A549 (cell line): ENCODE measurements at regions not wholly inside any gene's neighbourhood (a gene's known extent, or its start where the extent isn't known, plus 50 kb on each side); places are given as distances from the start of the nearest gene placed in this dataset.

ENCODE experiments used
- ATAC-seq, 2 experiments: fragments of 200-7000 bp in 1 of 2; fragments of >200 bp in 1 of 2; cut with Nextera tagmentation in 1 of 2; cut with Tn5 transposase in 1 of 2; 3 replicates each; pipeline versions ENCODE4 v1.8.0 to v1.9.1; 2018 to 2020; ENCODE audit warnings: mild to moderate bottlenecking in 1 of 2, moderate library complexity in 1 of 2
- CTCF ChIA-PET: fragments of 300-600 bp; sonication (Branson Sonifier 250); formaldehyde crosslinking; extraction: SDS; loops from one replicate; lab custom pipeline; 2021; ENCODE audit warnings: antibody characterized with exemption, inconsistent platforms; lab: Yijun Ruan, JAX
- POLR2A ChIA-PET: fragments of 350-600 bp; formaldehyde crosslinking; extraction: SDS; loops from one replicate; lab custom pipeline; 2021; ENCODE audit warnings: antibody characterized with exemption, inconsistent platforms; lab: Yijun Ruan, JAX
- DNase-seq, 2 experiments: peaks; one replicate each; pipeline versions ENCODE4 v3.0.0 to v3.0.0-alpha.2; 2011 to 2016; ENCODE audit warnings: low read depth in 1 of 2, low spot score in 1 of 2
- FAIRE-seq: peaks from 2 replicates; lab custom pipeline; 2011; peaks lifted over from hg19 to GRCh38; lab: Jason Lieb, UNC
- H3K27ac ChIP-seq, 2 experiments: fragments of >200 bp; sonication (Bioruptor Twin); formaldehyde crosslinking; 3 replicates each; pipeline ENCODE4 v1.5.1; 2016 to 2017
- H3K4me1 ChIP-seq: fragments of >200 bp; sonication (Bioruptor Twin); formaldehyde crosslinking; 3 replicates; pipeline ENCODE4 v1.6.1; 2016
- H3K4me2 ChIP-seq: fragments of >200 bp; sonication (Bioruptor Twin); formaldehyde crosslinking; 3 replicates; pipeline ENCODE4 v1.6.1; 2016
- H3K4me3 ChIP-seq: fragments of >200 bp; sonication (Bioruptor Twin); formaldehyde crosslinking; 3 replicates; pipeline ENCODE4 v1.5.1; 2016
- H3K9me3 ChIP-seq: fragments of >200 bp; sonication (Bioruptor Twin); formaldehyde crosslinking; 3 replicates; pipeline ENCODE4 v1.6.1; 2016
- CBX2 ChIP-seq: fragments of 200-600 bp; sonication (generic); IDR thresholded peaks from 2 replicates; pipeline ENCODE4 v1.6.1; 2016; ENCODE audit warnings: low read depth, mild to moderate bottlenecking, borderline replicate concordance
- CTCF ChIP-seq: fragments of >200 bp; sonication (Bioruptor Twin); formaldehyde crosslinking; IDR thresholded peaks from 3 replicates; pipeline ENCODE4 v1.5.1; 2016
- E2F6 ChIP-seq: IDR thresholded peaks from 2 replicates; pipeline ENCODE4 v1.6.1; 2012; ENCODE audit warnings: low read depth, borderline replicate concordance
- ELK1 ChIP-seq: fragments of 150-350 bp; IDR thresholded peaks from 2 replicates; pipeline ENCODE4 v1.6.1; 2014; ENCODE audit warnings: low read depth, mild to moderate bottlenecking, low read length
- HDAC2 ChIP-seq: fragments of 200-600 bp; sonication (generic); IDR thresholded peaks from 2 replicates; pipeline ENCODE4 v1.6.1; 2016
- HES2 ChIP-seq: fragments of >200 bp; sonication (Bioruptor Twin); formaldehyde crosslinking; IDR thresholded peaks from 2 replicates; pipeline ENCODE4 v1.6.1; 2016
- HEYL ChIP-seq: fragments of 250-450 bp; sonication (Bioruptor Pico); IDR thresholded peaks from 2 replicates; pipeline ENCODE4 v1.8.0; 2021; ENCODE audit warnings: mild to moderate bottlenecking, moderate library complexity
- HOXB13 ChIP-seq: fragments of 250-450 bp; sonication (Bioruptor Pico); IDR thresholded peaks from 2 replicates; pipeline ENCODE4 v1.5.0; 2020; ENCODE audit warnings: low read depth, mild to moderate bottlenecking, moderate library complexity
- MAZ ChIP-seq: fragments of 150-350 bp; IDR thresholded peaks from 2 replicates; pipeline ENCODE4 v1.6.1; 2014; ENCODE audit warnings: antibody characterized with exemption, low read depth, low read length, borderline replicate concordance
- MYC ChIP-seq: IDR thresholded peaks from 2 replicates; pipeline ENCODE4 v1.6.1; 2012; ENCODE audit warnings: mild to moderate bottlenecking, inconsistent platforms, low read length, improper control_type of control experiment, borderline replicate concordance
- NFE2L2 ChIP-seq: fragments of 150-350 bp; conservative IDR thresholded peaks from 2 replicates; pipeline ENCODE4 v1.6.1; 2014; ENCODE audit warnings: low read length
- NPAS2 ChIP-seq: fragments of 250-450 bp; sonication (Bioruptor Pico); IDR thresholded peaks from 2 replicates; pipeline ENCODE4 v1.8.0; 2022; ENCODE audit warnings: mild to moderate bottlenecking, moderate library complexity, borderline replicate concordance
- NR3C1 ChIP-seq: fragments of >200 bp; sonication (Bioruptor Twin); formaldehyde crosslinking; IDR thresholded peaks from 3 replicates; pipeline ENCODE4 v1.6.1; 2017
- PBX3 ChIP-seq: IDR thresholded peaks from 2 replicates; pipeline ENCODE4 v1.6.1; 2012
- PHF8 ChIP-seq: fragments of 200-600 bp; sonication (generic); IDR thresholded peaks from 2 replicates; pipeline ENCODE4 v1.6.1; 2016; ENCODE audit warnings: low read depth, mild to moderate bottlenecking, antibody characterized with exemption, moderate library complexity, borderline replicate concordance
- POLR2AphosphoS2 ChIP-seq: conservative IDR thresholded peaks from 2 replicates; pipeline ENCODE4 v1.6.1; 2012; ENCODE audit warnings: low read length, improper control_type of control experiment, inconsistent platforms
- REST ChIP-seq: fragments of 200-600 bp; sonication (generic); IDR thresholded peaks from 2 replicates; pipeline ENCODE4 v1.6.1; 2016; ENCODE audit warnings: antibody characterized with exemption, mild to moderate bottlenecking, moderate library complexity
- RFX5 ChIP-seq: fragments of 450-650 bp; IDR thresholded peaks from 2 replicates; pipeline ENCODE4 v1.7.1; 2014; ENCODE audit warnings: antibody characterized with exemption, mild to moderate bottlenecking, moderate library complexity
- RNF2 ChIP-seq: fragments of 200-600 bp; sonication (generic); IDR thresholded peaks from 2 replicates; pipeline ENCODE4 v1.6.1; 2016; ENCODE audit warnings: low read depth, mild to moderate bottlenecking, antibody characterized with exemption, moderate library complexity, borderline replicate concordance
- WGBS: methylation state at CpG from one replicate; pipeline ENCODE4 v1.1.6; 2017; ENCODE audit errors: missing lambda C conversion rate; 5-methylcytosine and 5-hydroxymethylcytosine counted together

- TF ChIP-seq NPAS2 (CRISPR knock-in tag), result no peak
- TF ChIP-seq NR3C1, result no peak
- no peak for TF ChIP-seq E2F6
- no peak for TF ChIP-seq HOXB13
- TF ChIP-seq CTCF, result no peak
- TF ChIP-seq RFX5, result no peak
- no peak for TF ChIP-seq MAZ
- no peak for TF ChIP-seq PBX3
- TF ChIP-seq MYC, result no peak
- TF ChIP-seq, all 56 proteins: peak for 0
Measured at GRCh38 chr1:190949939-190950338, 472.3 kb upstream of the BRINP3 start (continued).

- ChIA-PET POLR2A (no interaction called here), CTCF (no interaction called here)
- ATAC-seq (no peak), DNase-seq (no peak), FAIRE-seq (no peak)
- Histone ChIP-seq H3K9me3 (no peaks in the 10 kb centered on the region), H3K4me1 (no peaks in the 10 kb centered on the region), H3K4me2 (no peak overlapping the region), H3K27ac (no peak overlapping the region), H3K4me3 (no peak overlapping the region)
- TF ChIP-seq NFE2L2, result no peak
Measured at GRCh38 chr1:190957565-190957964, 479.9 kb upstream of the BRINP3 start.

- FAIRE-seq, result no peak
- CTCF ChIA-PET, result no interaction called here
- TF ChIP-seq REST (no peak), PHF8 (no peak), RNF2 (no peak), HDAC2 (no peak), HEYL (no peak), HES2 (no peak), CBX2 (no peak), ELK1 (no peak), POLR2AphosphoS2 (no peak)
- 23% methylated on average over 2 of the region's 2 CpGs for WGBS
- Histone ChIP-seq H3K4me1 (no peaks in the 10 kb centered on the region), H3K27ac (no peak overlapping the region), H3K4me2 (no peak overlapping the region), H3K9me3 (no peaks in the 10 kb centered on the region), H3K4me3 (no peak overlapping the region)
- DNase-seq, result no peak
- POLR2A ChIA-PET, result no interaction called here
- no peak for ATAC-seq
Measured at GRCh38 chr1:190963321-190963720, 485.7 kb upstream of the BRINP3 start.
